Spleen (tissue), 11 donors: ENCODE measurements at regions not wholly inside any gene's neighbourhood (a gene's known extent, or its start where the extent isn't known, plus 50 kb on each side); places are given as distances from the start of the nearest gene placed in this dataset.

Source experiments
- DNase-seq: peaks from one replicate; pipeline ENCODE4 v3.0.0-alpha.2; 2020
- H3K27ac ChIP-seq, 8 donors: fragments of 200-600 bp; sonication (generic) in 7 of 8; 1 replicate in 4 of 8; 2 replicates in 4 of 8; pipeline versions ENCODE4 v1.5.0 to v1.8.0; 2016 to 2021; ENCODE audit warnings: inconsistent platforms in 4 of 8, mild to moderate bottlenecking in 4 of 8, moderate library complexity in 1 of 8
- H3K27me3 ChIP-seq, 7 donors: fragments of 200-600 bp; sonication (generic) in 6 of 7; replicated peaks in 1 of 7; 1 replicate in 4 of 7; 2 replicates in 3 of 7; pipeline versions ENCODE4 v1.5.0 to v1.8.0; 2016 to 2021; ENCODE audit warnings: inconsistent platforms in 3 of 7, mild to moderate bottlenecking in 1 of 7
- H3K36me3 ChIP-seq, 6 donors: fragments of 200-600 bp; sonication (generic) in 5 of 6; 1 replicate in 4 of 6; 2 replicates in 2 of 6; pipeline versions ENCODE4 v1.5.0 to v1.8.0; 2016 to 2021; ENCODE audit warnings: inconsistent platforms in 2 of 6
- H3K4me1 ChIP-seq, 6 donors: fragments of 200-600 bp; sonication (generic) in 5 of 6; 1 replicate in 3 of 6; 2 replicates in 3 of 6; pipeline versions ENCODE4 v1.5.0 to v1.8.0; 2016 to 2021; ENCODE audit warnings: inconsistent platforms in 3 of 6
- H3K4me3 ChIP-seq, 8 donors: fragments of 200-600 bp; sonication (generic) in 7 of 8; 1 replicate in 4 of 8; 2 replicates in 4 of 8; pipeline versions ENCODE4 v1.5.0 to v1.8.0; 2016 to 2021; ENCODE audit warnings: inconsistent platforms in 4 of 8, mild to moderate bottlenecking in 4 of 8, moderate library complexity in 2 of 8
- H3K9me3 ChIP-seq, 8 donors: fragments of 200-600 bp; sonication (generic) in 7 of 8; 1 replicate in 4 of 8; 2 replicates in 4 of 8; pipeline versions ENCODE4 v1.5.0 to v1.8.0; 2016 to 2021; ENCODE audit warnings: inconsistent platforms in 4 of 8
- CTCF ChIP-seq, 11 experiments: fragments of 200-600 bp in 7 of 11; fragments of 450-650 bp in 4 of 11; sonication (generic) in 4 of 11; IDR thresholded peaks in 8 of 11; conservative IDR thresholded peaks in 3 of 11; 1 replicate in 7 of 11; 2 replicates in 4 of 11; pipeline versions ENCODE4 v1.4.0 to v1.8.0; 2016 to 2021; ENCODE audit warnings: antibody characterized with exemption in 11 of 11, inconsistent platforms in 4 of 11, mild to moderate bottlenecking in 1 of 11
- POLR2A ChIP-seq, 3 donors: fragments of 450-650 bp; IDR thresholded peaks; one replicate each; pipeline ENCODE4 v1.5.1; 2017; ENCODE audit warnings: antibody characterized with exemption in 3 of 3, mild to moderate bottlenecking in 1 of 3
- POLR2AphosphoS5 ChIP-seq, 3 donors: sonication (generic); formaldehyde crosslinking; IDR thresholded peaks; one replicate each; pipeline ENCODE4 v1.5.1; 2017; ENCODE audit warnings: antibody characterized with exemption in 3 of 3
- WGBS, 5 donors: extraction: QIAGEN DNeasy Blood & Tissue Kit in 3 of 5; methylation state at CpG; one replicate each; pipeline versions ENCODE4 v1.1.5 to v1.1.7; 2013 to 2018; 5-methylcytosine and 5-hydroxymethylcytosine counted together
- intact Hi-C: fragments of 100-400 bp; cut with DNase I; formaldehyde crosslinking; loops from one replicate; pipeline ENCODE4 v1.15.0; 2023; ENCODE audit warnings: low total_unique reads
- donor health status: healthy with polysubstance abuse.
- donor health status: DM: no; HTN: no; CAD: no; lungs with moderate emphysema.
- donor health status: DM: no; HTN: no; CAD: no.
- donor health status: Bipolar disorder and iron deficiency.
- donor health status: healthy.
- donor health status: DM: no; HTN: no; CAD: no.
- donor health status: DM: yes; HTN: yes; CAD: no.

GRCh38 chr7:63072806-63073205, 925.8 kb upstream of the ZNF722 start:
- no peaks in the 10 kb centered on the region for H3K27me3 ChIP-seq
- 44 to 53% (median 52%) methylated on average over 4 to 5 of the region's 5 CpGs for WGBS, 5 donors
- TF ChIP-seq POLR2AphosphoS5 (IDR thresholded peaks at IDR 0.05) (no peak), POLR2A (IDR thresholded peaks at IDR 0.05) (no peak)
- H3K9me3 ChIP-seq, result peaks cover 0 to 91% (median 81%) of the 10 kb centered on the region in 8 donors
- H3K27ac ChIP-seq, result no peak overlapping the region
- H3K4me1 ChIP-seq, result no peaks in the 10 kb centered on the region
- intact Hi-C loops, result no loop called here
- H3K36me3 ChIP-seq, result no peaks in the 10 kb centered on the region
- H3K4me3 ChIP-seq, result no peak overlapping the region
- no peak for DNase-seq

GRCh38 chr7:63073286-63073685, 925.4 kb upstream of the ZNF722 start:
- no peak overlapping the region for H3K4me3 ChIP-seq
- TF ChIP-seq CTCF (IDR thresholded peaks at IDR 0.05 in 8 of 11, conservative IDR thresholded peaks at IDR 0.05 in 3 of 11) (no peak), POLR2A (IDR thresholded peaks at IDR 0.05) (no peak), POLR2AphosphoS5 (IDR thresholded peaks at IDR 0.05) (no peak)
- no peak overlapping the region for H3K27ac ChIP-seq
- peaks cover 0 to 91% (median 81%) of the 10 kb centered on the region in 8 donors for H3K9me3 ChIP-seq
- no peaks in the 10 kb centered on the region for H3K36me3 ChIP-seq
- no peaks in the 10 kb centered on the region for H3K4me1 ChIP-seq
- intact Hi-C loops, result no loop called here
- no peak for DNase-seq
- no peaks in the 10 kb centered on the region for H3K27me3 ChIP-seq
- WGBS, 5 donors, result 77 to 89% (median 83%) methylated on average over 2 of the region's 2 CpGs; no CpG with 5 or more reads in 1 of the 5 donors

- no peak for DNase-seq
- no peak for TF ChIP-seq POLR2AphosphoS5 (IDR thresholded peaks at IDR 0.05)
- TF ChIP-seq CTCF (IDR thresholded peaks at IDR 0.05 in 8 of 11, conservative IDR thresholded peaks at IDR 0.05 in 3 of 11), result no peak
- no peak for TF ChIP-seq POLR2A (IDR thresholded peaks at IDR 0.05)
- H3K27ac ChIP-seq, result no peak overlapping the region
- H3K4me1 ChIP-seq, result no peaks in the 10 kb centered on the region
- H3K9me3 ChIP-seq, result peaks cover 0 to 91% (median 81%) of the 10 kb centered on the region in 8 donors
- no peak overlapping the region for H3K4me3 ChIP-seq
- intact Hi-C loops, result no loop called here
- no peaks in the 10 kb centered on the region for H3K36me3 ChIP-seq
- 33 to 88% (median 59%) methylated on average over 1 of the region's 1 CpG for WGBS, 5 donors
- H3K27me3 ChIP-seq, result no peaks in the 10 kb centered on the region
These were observed 924.9 kb upstream of the ZNF722 start for GRCh38 chr7:63073736-63074135.

- no peak overlapping the region for H3K4me3 ChIP-seq
- no peaks in the 10 kb centered on the region for H3K27me3 ChIP-seq
- WGBS, 5 donors, result 42 to 55% (median 50%) methylated on average over 3 to 4 of the region's 4 CpGs
- no peak overlapping the region for H3K27ac ChIP-seq
- TF ChIP-seq POLR2A (IDR thresholded peaks at IDR 0.05) (no peak), POLR2AphosphoS5 (IDR thresholded peaks at IDR 0.05) (no peak), CTCF (IDR thresholded peaks at IDR 0.05 in 8 of 11, conservative IDR thresholded peaks at IDR 0.05 in 3 of 11) (no peak)
- intact Hi-C loops, result no loop called here
- H3K4me1 ChIP-seq, result no peaks in the 10 kb centered on the region
- no peak for DNase-seq
- no peaks in the 10 kb centered on the region for H3K36me3 ChIP-seq
- H3K9me3 ChIP-seq, result peaks cover 0 to 91% (median 76%) of the 10 kb centered on the region in 8 donors
These were observed 920.8 kb upstream of the ZNF722 start for GRCh38 chr7:63077841-63078240.

- 0 to 22% (median 17%) methylated on average over 1 to 2 of the region's 2 CpGs for WGBS, 5 donors
- H3K27me3 ChIP-seq, result no peaks in the 10 kb centered on the region
- intact Hi-C loops, result no loop called here
- no peak overlapping the region for H3K4me3 ChIP-seq
- peaks cover 0 to 100% (median 57%) of the 10 kb centered on the region in 8 donors for H3K9me3 ChIP-seq
- H3K27ac ChIP-seq, result no peak overlapping the region
- no peaks in the 10 kb centered on the region for H3K36me3 ChIP-seq
- TF ChIP-seq POLR2A (IDR thresholded peaks at IDR 0.05), result no peak
- no peak for TF ChIP-seq POLR2AphosphoS5 (IDR thresholded peaks at IDR 0.05)
- no peak for TF ChIP-seq CTCF (IDR thresholded peaks at IDR 0.05 in 8 of 11, conservative IDR thresholded peaks at IDR 0.05 in 3 of 11)
- DNase-seq, result no peak
- no peaks in the 10 kb centered on the region for H3K4me1 ChIP-seq
These were observed 918.2 kb upstream of the ZNF722 start for GRCh38 chr7:63080406-63080805.
